WTC11 (cell line): ENCODE measurements at regions not wholly inside any gene's neighbourhood (a gene's known extent, or its start where the extent isn't known, plus 50 kb on each side); places are given as distances from the start of the nearest gene placed in this dataset.

ENCODE experiments used
- ATF6 ChIP-seq: sonication (generic); formaldehyde crosslinking; IDR thresholded peaks from 2 replicates; pipeline ENCODE4 v1.8.1; 2023; ENCODE audit warnings: mild to moderate bottlenecking, missing genetic modification reagents
- CBFB ChIP-seq: sonication (generic); formaldehyde crosslinking; IDR thresholded peaks from 2 replicates; pipeline ENCODE4 v1.8.1; 2022; ENCODE audit warnings: mild to moderate bottlenecking, low read depth, missing genetic modification reagents
- CTCF ChIP-seq: fragments of 200-600 bp; IDR thresholded peaks from 2 replicates; pipeline ENCODE4 v1.8.0; 2022; ENCODE audit warnings: antibody characterized with exemption
- JUN ChIP-seq: sonication (generic); formaldehyde crosslinking; IDR thresholded peaks from 2 replicates; pipeline ENCODE4 v1.8.0; 2023; ENCODE audit warnings: mild to moderate bottlenecking, missing genetic modification reagents
- KAT7 ChIP-seq: sonication (generic); formaldehyde crosslinking; IDR thresholded peaks from 2 replicates; pipeline ENCODE4 v1.8.1; 2023; ENCODE audit warnings: missing genetic modification reagents, mild to moderate bottlenecking, borderline replicate concordance
- MAX ChIP-seq: sonication (generic); formaldehyde crosslinking; IDR thresholded peaks from 2 replicates; pipeline ENCODE4 v1.8.0; 2022; ENCODE audit warnings: mild to moderate bottlenecking, missing genetic modification reagents
- NR2C2 ChIP-seq: sonication (generic); formaldehyde crosslinking; IDR thresholded peaks from 2 replicates; pipeline ENCODE4 v1.8.0; 2022; ENCODE audit warnings: mild to moderate bottlenecking, missing genetic modification reagents
- RELA ChIP-seq: sonication (generic); formaldehyde crosslinking; IDR thresholded peaks from 2 replicates; pipeline ENCODE4 v1.8.1; 2022; ENCODE audit warnings: missing genetic modification reagents, mild to moderate bottlenecking, borderline replicate concordance
- USF2 ChIP-seq: sonication (generic); formaldehyde crosslinking; IDR thresholded peaks from 2 replicates; pipeline ENCODE4 v1.8.1; 2023; ENCODE audit warnings: mild to moderate bottlenecking, missing genetic modification reagents, moderate library complexity
- ZNF138 ChIP-seq: sonication (generic); formaldehyde crosslinking; conservative IDR thresholded peaks from 2 replicates; pipeline ENCODE4 v1.8.1; 2022; ENCODE audit warnings: mild to moderate bottlenecking, moderate library complexity, missing genetic modification reagents

GRCh38 chrX:40195368-40195767, 97.6 kb upstream of the BCOR start:
- TF ChIP-seq JUN (no peak), CTCF (no peak), CBFB (CRISPR knock-in tag) (no peak), MAX (CRISPR knock-in tag) (no peak), ATF6 (CRISPR knock-in tag) (no peak), KAT7 (CRISPR knock-in tag) (no peak), USF2 (CRISPR knock-in tag) (no peak), NR2C2 (CRISPR knock-in tag) (no peak), ZNF138 (CRISPR knock-in tag) (no peak), RELA (CRISPR knock-in tag) (no peak)
